CD8-positive, alpha-beta memory T cell (primary cell): ENCODE measurements at regions not wholly inside any gene's neighbourhood (a gene's known extent, or its start where the extent isn't known, plus 50 kb on each side); places are given as distances from the start of the nearest gene placed in this dataset.

Experiments
- CTCF ChIA-PET: fragments of 350-600 bp; sonication (Branson Sonifier 250); formaldehyde crosslinking; loops from one replicate; lab custom pipeline; 2021; ENCODE audit warnings: antibody characterized with exemption; lab: Charles Lee
- POLR2A ChIA-PET: fragments of 350-600 bp; sonication (Branson Sonifier 250); formaldehyde crosslinking; loops from one replicate; lab custom pipeline; 2021; ENCODE audit warnings: antibody characterized with exemption; lab: Charles Lee
- DNase-seq, 5 donors: peaks; one replicate each; pipeline versions ENCODE4 v3.0.0 to v3.0.0-alpha.2; 2020 to 2022; ENCODE audit warnings: mixed read lengths in 1 of 5
- H3K27ac ChIP-seq: one replicate; pipeline ENCODE4 v1.7.0; 2013; ENCODE audit warnings: low read depth, mild to moderate bottlenecking, low read length, moderate library complexity
- H3K27me3 ChIP-seq: 2 replicates; pipeline ENCODE4 v1.7.0; 2013; ENCODE audit warnings: low read length, mild to moderate bottlenecking; ENCODE audit not compliant: insufficient read depth, poor library complexity, severe bottlenecking
- H3K36me3 ChIP-seq: 2 replicates; pipeline ENCODE4 v1.7.0; 2013; ENCODE audit warnings: mild to moderate bottlenecking, low read length, moderate library complexity; ENCODE audit not compliant: insufficient read depth
- H3K4me1 ChIP-seq: 2 replicates; pipeline ENCODE4 v1.7.0; 2013; ENCODE audit warnings: mild to moderate bottlenecking, low read length, moderate library complexity; ENCODE audit not compliant: insufficient read depth
- H3K4me3 ChIP-seq: 2 replicates; pipeline ENCODE4 v1.7.0; 2013; ENCODE audit warnings: mild to moderate bottlenecking, low read length
- H3K9me3 ChIP-seq: 2 replicates; pipeline ENCODE4 v1.7.0; 2013; ENCODE audit warnings: mild to moderate bottlenecking, low read length
- H3K27ac Mint-ChIP-seq, 8 donors: one replicate each; pipeline ENCODE4 v1.8.0; 2020 to 2021; ENCODE audit warnings: mixed read lengths in 8 of 8, mild to moderate bottlenecking in 6 of 8, inconsistent platforms in 3 of 8, moderate library complexity in 3 of 8
- H3K27me3 Mint-ChIP-seq, 2 donors: one replicate each; pipeline ENCODE4 v1.8.0; 2020 to 2021; ENCODE audit warnings: mixed read lengths in 2 of 2, mild to moderate bottlenecking in 1 of 2, moderate library complexity in 1 of 2
- H3K36me3 Mint-ChIP-seq, 3 donors: one replicate each; pipeline ENCODE4 v1.8.0; 2020 to 2021; ENCODE audit warnings: mixed read lengths in 3 of 3, inconsistent platforms in 1 of 3, mild to moderate bottlenecking in 1 of 3
- H3K4me1 Mint-ChIP-seq, 3 donors: one replicate each; pipeline ENCODE4 v1.8.0; 2020 to 2021; ENCODE audit warnings: mixed read lengths in 3 of 3, inconsistent platforms in 1 of 3, mild to moderate bottlenecking in 1 of 3
- H3K4me3 Mint-ChIP-seq, 7 donors: one replicate each; pipeline ENCODE4 v1.8.0; 2020 to 2021; ENCODE audit warnings: mixed read lengths in 7 of 7, mild to moderate bottlenecking in 6 of 7, moderate library complexity in 4 of 7, inconsistent platforms in 2 of 7
- H3K9me3 Mint-ChIP-seq, 5 donors: one replicate each; pipeline ENCODE4 v1.8.0; 2020 to 2022; ENCODE audit warnings: mixed read lengths in 5 of 5, mild to moderate bottlenecking in 3 of 5, moderate library complexity in 2 of 5, inconsistent platforms in 1 of 5

DNA sequence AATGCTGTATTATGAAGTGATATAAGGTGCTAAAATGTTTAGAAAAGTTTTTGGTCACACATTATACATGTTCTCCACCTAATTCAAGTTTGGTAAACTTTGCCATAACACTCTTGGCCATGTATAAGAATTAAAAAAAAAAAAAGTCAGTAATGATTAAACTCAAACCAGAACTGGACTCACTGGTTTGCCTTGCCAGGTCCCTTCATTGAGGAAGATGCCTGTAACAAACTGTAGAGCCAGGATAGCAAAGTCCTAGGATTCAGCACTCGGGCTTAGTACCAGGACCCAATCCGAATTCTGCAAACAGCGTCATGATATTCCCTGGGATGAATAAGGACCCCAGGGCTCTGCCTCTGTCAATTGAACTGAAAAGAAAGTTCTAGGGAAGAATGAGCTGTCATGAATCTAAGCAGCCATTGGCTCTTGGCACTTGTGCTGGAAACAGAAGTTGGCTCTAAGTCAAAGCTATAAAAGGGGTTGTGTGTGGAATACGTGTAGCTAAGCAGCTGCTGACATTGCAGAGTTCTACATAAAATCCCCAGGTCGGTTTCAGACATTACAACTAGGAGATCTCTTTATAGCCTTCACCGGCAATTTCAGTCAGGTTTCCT, 216.9 kb downstream of the C7orf25 start:
- no peak overlapping the region for H3K4me3 ChIP-seq
- no peak overlapping the region for H3K27ac Mint-ChIP-seq
- H3K9me3 ChIP-seq: no peaks in the 10 kb centered on the region
- no peaks in the 10 kb centered on the region for H3K4me1 Mint-ChIP-seq
- H3K4me1 ChIP-seq: no peaks in the 10 kb centered on the region
- ChIA-PET CTCF (no interaction called here), POLR2A (no interaction called here)
- no peak overlapping the region for H3K27ac ChIP-seq
- no peak for DNase-seq
- H3K27me3 Mint-ChIP-seq: peaks cover 0 to 2% of the 10 kb centered on the region in 2 donors
- no peaks in the 10 kb centered on the region for H3K36me3 Mint-ChIP-seq
- H3K36me3 ChIP-seq: no peaks in the 10 kb centered on the region
- no peaks in the 10 kb centered on the region for H3K9me3 Mint-ChIP-seq
- no peak overlapping the region for H3K4me3 Mint-ChIP-seq
- H3K27me3 ChIP-seq: no peaks in the 10 kb centered on the region

GRCh38 chr7:42693722-42694121, 218.1 kb downstream of the C7orf25 start:
- Mint-ChIP-seq H3K27me3 (peaks cover 0 to 2% of the 10 kb centered on the region in 2 donors), H3K4me3 (no peak overlapping the region), H3K27ac (no peak overlapping the region), H3K36me3 (no peaks in the 10 kb centered on the region), H3K9me3 (no peaks in the 10 kb centered on the region), H3K4me1 (no peaks in the 10 kb centered on the region)
- H3K4me3 ChIP-seq: no peak overlapping the region
- H3K36me3 ChIP-seq: no peaks in the 10 kb centered on the region
- no peak for DNase-seq
- CTCF ChIA-PET: no interaction called here
- no peaks in the 10 kb centered on the region for H3K4me1 ChIP-seq
- POLR2A ChIA-PET: no interaction called here
- H3K9me3 ChIP-seq: no peaks in the 10 kb centered on the region
- no peaks in the 10 kb centered on the region for H3K27me3 ChIP-seq
- H3K27ac ChIP-seq: no peak overlapping the region

- Histone ChIP-seq H3K9me3 (no peaks in the 10 kb centered on the region), H3K4me3 (no peak overlapping the region), H3K4me1 (no peaks in the 10 kb centered on the region), H3K27me3 (no peaks in the 10 kb centered on the region), H3K27ac (no peak overlapping the region), H3K36me3 (no peaks in the 10 kb centered on the region)
- DNase-seq: no peak
- Mint-ChIP-seq H3K9me3 (no peaks in the 10 kb centered on the region), H3K36me3 (no peaks in the 10 kb centered on the region), H3K4me1 (no peaks in the 10 kb centered on the region), H3K4me3 (no peak overlapping the region), H3K27ac (no peak overlapping the region), H3K27me3 (no peaks in the 10 kb centered on the region)
- POLR2A ChIA-PET: no interaction called here
- CTCF ChIA-PET: no interaction called here
These were observed 219.2 kb downstream of the C7orf25 start for GRCh38 chr7:42692621-42693020.

GRCh38 chr7:42690794-42691639, 220.9 kb downstream of the C7orf25 start:
- Histone ChIP-seq H3K9me3 (no peaks in the 10 kb centered on the region), H3K4me1 (no peaks in the 10 kb centered on the region), H3K27me3 (no peaks in the 10 kb centered on the region), H3K27ac (no peak overlapping the region), H3K4me3 (no peak overlapping the region), H3K36me3 (no peaks in the 10 kb centered on the region)
- Mint-ChIP-seq H3K27ac (no peak overlapping the region), H3K9me3 (no peaks in the 10 kb centered on the region), H3K36me3 (no peaks in the 10 kb centered on the region), H3K4me3 (no peak overlapping the region), H3K27me3 (peaks cover 0 to 2% of the 10 kb centered on the region in 2 donors), H3K4me1 (no peaks in the 10 kb centered on the region)
- no peak for DNase-seq
- POLR2A ChIA-PET: no interaction called here
- CTCF ChIA-PET: interaction anchor here (1.1 kb wide), 1 partner anchor 11 kb away, joined by 4 read pairs; no protein-coding TSS in a partner anchor

DNA sequence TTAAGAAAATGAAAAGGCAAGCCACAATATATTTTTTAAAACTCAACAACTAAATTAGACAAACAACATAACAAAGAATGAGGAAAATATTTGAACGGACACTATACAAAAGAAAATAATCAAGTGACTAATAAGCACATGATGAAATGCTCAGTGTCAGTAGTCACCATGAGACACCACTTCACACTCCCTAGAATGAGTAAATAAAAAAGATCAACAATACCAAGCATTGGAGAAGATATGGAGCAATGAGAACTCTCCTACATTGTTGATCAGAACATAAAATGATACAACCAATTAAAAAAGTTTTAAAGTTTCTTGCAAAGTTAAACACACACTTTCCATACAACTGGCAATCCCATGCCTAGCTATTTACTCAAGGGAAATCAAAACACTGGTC, 222.2 kb downstream of the C7orf25 start:
- Histone ChIP-seq H3K4me3 (no peak overlapping the region), H3K27ac (no peak overlapping the region), H3K36me3 (no peaks in the 10 kb centered on the region), H3K27me3 (no peaks in the 10 kb centered on the region), H3K4me1 (no peaks in the 10 kb centered on the region), H3K9me3 (no peaks in the 10 kb centered on the region)
- POLR2A ChIA-PET: no interaction called here
- Mint-ChIP-seq H3K4me3 (no peak overlapping the region), H3K36me3 (no peaks in the 10 kb centered on the region), H3K9me3 (peaks cover 0 to 4% (median 0%) of the 10 kb centered on the region in 5 donors), H3K27ac (no peak overlapping the region), H3K4me1 (no peaks in the 10 kb centered on the region), H3K27me3 (peaks cover 0 to 6% of the 10 kb centered on the region in 2 donors)
- CTCF ChIA-PET: interaction anchor here (1.1 kb wide), 1 partner anchor 749 kb away, joined by 4 read pairs; no protein-coding TSS in a partner anchor
- DNase-seq: no peak

- POLR2A ChIA-PET: no interaction called here
- Mint-ChIP-seq H3K36me3 (no peaks in the 10 kb centered on the region), H3K4me3 (no peak overlapping the region), H3K27ac (no peak overlapping the region), H3K27me3 (peaks cover 4 to 8% of the 10 kb centered on the region in 2 donors), H3K9me3 (peaks cover 0 to 6% (median 0%) of the 10 kb centered on the region in 5 donors), H3K4me1 (no peaks in the 10 kb centered on the region)
- Histone ChIP-seq H3K4me3 (no peak overlapping the region), H3K36me3 (no peaks in the 10 kb centered on the region), H3K27ac (no peak overlapping the region), H3K4me1 (no peaks in the 10 kb centered on the region), H3K27me3 (no peaks in the 10 kb centered on the region), H3K9me3 (no peaks in the 10 kb centered on the region)
- no peak for DNase-seq
- CTCF ChIA-PET: no interaction called here
These were observed 223.9 kb downstream of the C7orf25 start for GRCh38 chr7:42688056-42688371.

DNA sequence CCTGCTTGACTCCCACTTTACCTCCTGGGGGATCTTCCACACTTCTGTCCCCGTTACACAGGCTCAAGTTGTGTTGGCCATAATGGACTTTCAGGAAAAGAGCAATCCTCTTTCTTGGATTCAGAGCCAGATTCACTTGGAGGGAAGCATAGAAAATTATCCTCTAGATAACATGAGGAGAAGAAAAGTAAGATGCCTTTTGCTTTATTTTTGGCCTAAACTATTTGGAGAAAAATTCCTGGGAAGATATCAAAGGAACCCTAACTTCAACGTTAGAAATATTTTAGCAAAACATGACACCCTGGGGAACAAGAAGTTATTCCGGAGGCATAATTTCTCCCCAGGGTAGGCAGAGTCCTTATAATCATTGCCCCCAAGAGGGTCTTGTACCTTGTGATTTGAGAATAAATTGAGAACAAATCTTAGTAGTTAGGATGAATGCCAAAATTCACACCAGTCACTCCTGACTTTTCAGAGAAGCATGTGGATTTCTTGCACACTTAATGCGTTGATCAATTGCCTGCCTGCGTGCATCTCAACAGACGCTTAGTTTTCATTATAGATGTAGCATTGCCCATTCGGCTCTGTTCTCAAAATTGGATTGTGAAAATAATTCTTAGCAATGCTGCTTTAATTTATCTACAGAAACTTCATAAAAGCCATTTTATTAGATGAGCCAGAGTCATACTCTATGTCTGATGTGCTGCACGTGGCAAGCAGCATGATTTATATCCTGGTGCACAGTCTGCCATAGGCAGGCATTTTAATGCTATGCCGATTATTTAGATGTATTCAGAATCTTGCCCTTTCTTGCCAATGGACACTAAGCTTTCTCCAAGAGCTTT, 224.4 kb downstream of the C7orf25 start:
- Mint-ChIP-seq H3K27me3 (peaks cover 4 to 8% of the 10 kb centered on the region in 2 donors), H3K4me1 (no peaks in the 10 kb centered on the region), H3K4me3 (no peak overlapping the region), H3K9me3 (peaks cover 0 to 6% (median 0%) of the 10 kb centered on the region in 5 donors), H3K27ac (no peak overlapping the region), H3K36me3 (no peaks in the 10 kb centered on the region)
- Histone ChIP-seq H3K36me3 (no peaks in the 10 kb centered on the region), H3K27me3 (no peaks in the 10 kb centered on the region), H3K9me3 (no peaks in the 10 kb centered on the region), H3K4me1 (no peaks in the 10 kb centered on the region), H3K4me3 (no peak overlapping the region), H3K27ac (no peak overlapping the region)
- DNase-seq: no peak
- CTCF ChIA-PET: no interaction called here
- POLR2A ChIA-PET: no interaction called here
